NCI-H1105 (cell line): ENCODE measurements at regions not wholly inside any gene's neighbourhood (a gene's known extent, or its start where the extent isn't known, plus 50 kb on each side); places are given as distances from the start of the nearest gene placed in this dataset.
"Not testable (repeated sequence)": the region's sequence is repeated elsewhere in the genome, so short reads cannot be mapped to it uniquely, and the experiment has no call there.

Experiments used
- DNase-seq: peaks from one replicate; lab custom pipeline; 2025; lab: John Stamatoyannopoulos, UW

DNA sequence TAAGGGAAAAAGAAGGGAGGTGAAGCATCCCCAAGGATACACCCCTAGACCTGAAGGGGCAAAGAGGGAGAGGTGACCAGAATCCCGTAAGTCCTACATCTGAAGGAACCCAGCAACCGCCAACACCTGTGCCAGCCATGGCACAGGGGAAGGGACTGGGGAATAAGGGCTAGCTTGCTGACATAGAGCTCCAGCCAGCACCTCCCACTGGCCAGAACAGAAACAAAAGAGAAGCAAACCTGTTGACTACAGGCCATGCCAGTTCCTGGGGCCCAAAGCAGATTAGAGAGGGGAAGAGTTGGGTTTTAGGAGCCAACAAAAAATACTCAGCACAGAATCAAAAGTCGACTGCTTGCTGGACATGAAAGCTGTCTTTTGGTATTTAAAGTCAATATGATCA lies 244.6 kb downstream of the SUCLG1 start:
- DNase-seq, result no peak

DNA sequence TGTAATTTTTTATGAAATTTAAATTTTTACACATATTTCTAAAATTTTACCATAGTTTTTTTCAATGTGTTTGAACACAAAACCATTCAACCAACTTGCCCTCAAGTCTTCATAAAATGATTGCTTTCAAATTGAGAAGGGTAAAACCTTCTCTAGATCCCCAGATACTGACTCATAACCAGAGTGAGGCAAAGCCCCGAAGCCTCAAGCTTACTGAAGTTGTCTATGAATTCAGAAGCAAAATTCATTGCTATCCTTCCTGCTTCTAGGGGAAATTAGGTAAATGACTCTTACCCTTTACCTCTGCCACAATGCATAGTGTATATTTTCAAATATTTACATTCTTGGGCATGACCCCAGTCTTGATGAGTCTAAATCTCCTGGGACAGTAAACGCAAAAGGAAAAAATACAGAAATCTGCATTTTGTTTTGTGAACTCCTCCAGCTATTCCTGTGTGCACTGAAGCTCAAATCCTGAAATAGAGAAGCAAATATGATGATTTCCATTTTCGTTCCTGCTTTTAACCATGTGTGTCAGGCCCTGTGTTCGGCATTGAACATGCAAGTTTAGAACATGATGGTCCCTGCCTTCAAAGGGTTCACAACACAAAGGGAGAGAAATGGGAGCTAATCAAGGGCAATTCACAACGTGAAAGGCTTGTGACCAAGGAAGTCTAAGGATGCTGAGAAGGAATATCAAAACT lies 246.3 kb downstream of the SUCLG1 start:
- no peak for DNase-seq

DNA sequence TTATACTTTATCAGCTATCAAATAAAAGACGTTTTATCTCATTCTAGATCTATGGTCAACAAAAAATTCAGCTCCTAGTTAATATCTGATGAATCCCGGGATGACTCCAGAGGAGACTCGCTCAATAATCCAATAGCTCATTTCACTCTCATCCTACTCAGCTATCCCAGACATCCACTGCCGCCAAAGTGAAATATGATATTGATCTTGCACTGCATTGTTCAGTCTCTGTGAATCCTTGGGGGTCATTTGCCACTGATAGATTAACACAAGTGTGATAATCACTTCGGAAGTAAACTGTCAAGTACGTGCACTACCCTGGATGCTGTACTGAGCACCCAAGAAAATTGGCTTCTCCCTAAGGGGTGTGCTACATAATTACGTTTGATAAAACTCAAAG lies 249.1 kb downstream of the SUCLG1 start:
- no peak for DNase-seq

DNA sequence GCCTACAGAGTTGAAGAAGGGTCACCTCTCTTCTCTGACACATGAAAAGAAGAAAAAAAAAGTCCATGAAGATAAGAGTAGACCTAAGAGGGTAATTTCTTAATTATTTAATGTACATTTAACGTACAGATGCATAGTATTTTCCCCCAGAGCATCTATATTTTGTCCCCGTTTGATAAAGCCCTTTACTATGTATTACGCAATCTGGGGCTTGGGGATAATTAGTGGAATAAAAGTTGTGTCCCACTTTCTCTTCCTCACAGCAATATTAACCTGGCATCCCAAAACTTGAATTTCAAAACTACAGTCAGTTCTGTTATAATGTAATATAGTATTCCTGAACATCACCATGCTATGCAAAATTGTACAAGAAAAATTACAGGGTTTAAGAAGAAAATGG lies 254.1 kb downstream of the SUCLG1 start:
- no peak for DNase-seq

DNA sequence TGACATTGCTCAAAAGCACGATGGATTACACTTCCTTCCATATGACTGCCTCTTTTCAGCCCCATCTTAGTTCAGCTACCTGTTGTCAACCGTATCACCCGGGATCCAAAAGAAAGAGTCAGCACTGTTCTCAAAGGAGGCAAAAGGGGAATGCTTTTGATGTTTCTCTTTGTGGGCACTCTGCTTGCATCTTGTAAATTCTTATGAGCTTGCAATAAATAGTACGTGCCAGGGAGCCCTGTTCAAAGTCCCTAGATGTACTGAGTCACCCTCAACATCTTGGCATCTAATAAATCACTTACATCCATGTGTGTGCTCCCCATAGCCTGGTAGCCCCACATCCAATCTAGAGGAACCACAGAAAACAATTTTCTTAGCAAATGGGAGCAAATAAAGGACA lies 256.9 kb downstream of the SUCLG1 start:
- no peak for DNase-seq

DNA sequence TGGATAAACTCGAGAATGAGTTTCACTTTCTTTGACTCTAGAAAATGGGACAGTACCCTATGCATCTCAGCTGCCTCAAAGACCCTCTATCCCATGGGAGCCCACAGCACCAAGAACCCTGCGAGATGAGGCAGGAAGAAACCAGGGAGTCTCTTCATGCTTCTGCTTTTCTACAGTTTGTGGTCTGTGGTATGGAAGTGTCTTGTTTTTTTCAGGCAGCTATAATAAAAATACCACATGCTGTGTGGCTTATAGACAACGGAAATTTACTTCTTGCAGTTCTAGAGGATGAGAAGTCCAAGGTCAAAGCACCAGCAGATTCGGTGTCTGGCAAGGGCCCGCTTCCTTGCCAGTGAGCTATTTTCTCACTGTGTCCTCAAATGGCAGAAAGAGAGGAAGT lies 257.9 kb downstream of the SUCLG1 start:
- DNase-seq, result no peak

DNA sequence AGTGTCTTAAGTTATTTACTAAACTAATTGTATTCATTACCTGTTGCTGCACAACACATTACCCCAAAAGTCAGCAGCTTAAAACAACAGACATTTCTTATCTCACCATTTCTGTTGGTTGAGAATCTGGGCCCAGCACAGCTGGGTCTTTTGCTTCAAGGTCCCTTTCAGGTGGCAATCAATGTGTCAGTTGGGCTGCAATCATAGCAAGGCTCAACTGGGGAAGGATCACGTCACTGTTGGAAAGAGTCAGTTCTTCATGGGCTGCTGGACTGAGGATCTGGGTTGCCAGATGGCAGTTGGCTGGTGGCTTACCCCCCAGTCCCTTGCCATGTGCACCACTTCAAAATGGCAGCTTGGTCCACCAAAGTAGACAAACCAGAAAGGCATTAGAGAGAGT lies 261.2 kb downstream of the SUCLG1 start:
- no peak for DNase-seq

DNA sequence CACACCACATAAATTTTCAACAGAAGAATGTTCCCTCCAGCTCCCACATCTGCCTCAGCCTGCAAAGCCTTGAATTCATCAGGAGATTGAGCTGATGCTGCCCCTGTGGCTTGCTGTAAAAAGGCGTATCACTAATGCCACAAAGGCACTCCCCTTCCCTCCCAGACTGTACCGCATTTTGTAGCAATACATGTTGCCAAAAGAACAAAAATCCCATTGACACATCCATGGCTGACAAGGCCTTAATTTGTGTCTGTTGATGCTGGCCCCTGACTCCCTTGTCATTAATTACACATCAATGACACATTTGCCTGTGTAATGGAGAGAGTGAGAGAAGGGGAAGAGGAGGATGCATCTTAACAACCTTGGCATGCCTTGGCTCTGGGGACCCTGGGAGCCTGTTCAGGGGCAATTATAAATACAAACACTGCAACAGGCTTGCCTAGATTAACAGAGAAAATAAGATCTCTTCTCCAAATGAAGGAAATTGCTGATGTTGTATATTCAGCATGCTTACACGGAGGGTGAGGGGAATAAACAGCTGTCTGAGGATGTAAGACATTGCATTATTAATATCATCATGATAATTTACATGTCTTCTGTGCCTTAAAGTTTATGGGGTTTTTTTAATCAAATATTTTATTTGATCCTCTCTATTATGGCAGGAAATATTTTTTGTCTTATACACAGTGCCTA lies 264.0 kb downstream of the SUCLG1 start:
- DNase-seq, result no peak

DNA sequence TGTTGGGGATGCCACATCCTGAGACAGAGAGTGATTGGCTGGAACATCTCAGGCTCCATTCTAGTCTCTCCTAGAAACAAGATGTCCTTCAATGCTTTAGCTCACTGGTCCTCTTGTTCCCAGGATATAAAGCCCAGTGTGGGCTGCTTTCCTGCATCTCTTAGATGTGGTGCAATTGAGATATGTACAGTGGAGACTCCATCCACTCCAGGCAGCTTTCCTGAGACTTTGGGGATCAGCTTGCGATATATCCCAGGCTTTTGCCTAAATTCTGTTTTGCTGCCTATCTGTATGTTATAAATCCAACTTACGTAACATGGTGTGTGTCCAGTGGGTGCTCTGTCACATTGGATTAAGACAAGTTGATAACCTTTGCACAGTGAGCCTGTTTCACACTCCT lies 264.9 kb downstream of the SUCLG1 start:
- no peak for DNase-seq

DNA sequence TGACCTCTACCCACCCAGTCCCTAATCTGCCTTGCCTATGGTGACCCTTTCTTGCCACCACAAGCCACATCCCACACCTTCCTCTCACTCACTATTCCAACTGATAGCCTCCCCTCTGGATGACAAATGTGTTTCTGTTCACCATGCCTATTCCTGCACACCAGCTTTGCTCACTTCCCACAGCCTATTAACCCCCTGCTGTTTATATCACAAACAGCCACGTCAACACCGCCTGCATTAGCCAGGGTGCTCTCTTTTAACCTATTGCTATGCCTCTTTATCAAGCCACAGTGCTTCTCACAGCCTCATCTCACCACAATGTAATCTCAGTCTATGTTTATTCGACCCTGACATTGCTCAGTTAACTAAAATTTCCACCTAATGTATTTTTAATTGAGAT lies 271.8 kb downstream of the SUCLG1 start:
- DNase-seq, result no peak

DNA sequence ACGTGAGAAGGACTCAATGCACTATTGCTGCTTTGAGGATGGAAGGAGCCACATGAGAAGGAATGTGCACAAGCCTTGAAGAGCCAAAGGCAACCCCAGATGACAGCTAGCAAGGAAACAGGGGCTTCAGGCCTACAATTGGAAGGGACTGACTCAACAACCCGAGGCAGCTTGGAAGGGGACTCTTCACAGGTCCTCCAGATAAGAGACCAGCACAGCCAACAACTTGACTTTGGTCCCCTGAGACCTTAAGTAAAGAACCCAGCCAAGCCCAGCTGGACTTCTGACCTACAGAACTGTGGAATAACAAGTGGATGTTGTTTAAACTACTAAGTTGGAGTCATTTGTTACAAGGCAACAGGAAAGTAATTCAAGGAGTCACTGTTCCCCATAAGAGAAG lies 277.2 kb downstream of the SUCLG1 start:
- DNase-seq, result no peak

DNA sequence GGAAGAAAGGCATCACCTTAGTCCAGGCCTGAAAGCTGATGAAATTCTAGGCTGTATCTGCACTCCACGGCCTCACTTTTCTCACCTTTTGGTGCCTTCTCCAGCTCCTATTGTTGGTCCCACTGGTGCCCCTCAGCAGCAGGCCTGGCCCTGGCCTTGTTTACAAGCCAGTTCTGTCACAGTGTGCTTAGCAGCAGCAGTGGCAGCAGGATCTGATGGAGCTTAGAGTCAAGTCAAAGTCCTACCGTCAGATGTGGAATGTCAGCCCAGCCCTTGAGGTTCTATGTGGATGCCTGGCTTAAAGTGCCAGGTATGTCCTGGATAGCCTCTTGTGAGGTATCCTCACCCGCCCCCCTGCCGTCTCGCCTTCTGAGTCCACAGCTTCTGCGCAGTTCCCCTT lies 281.3 kb downstream of the SUCLG1 start:
- no peak for DNase-seq

DNA sequence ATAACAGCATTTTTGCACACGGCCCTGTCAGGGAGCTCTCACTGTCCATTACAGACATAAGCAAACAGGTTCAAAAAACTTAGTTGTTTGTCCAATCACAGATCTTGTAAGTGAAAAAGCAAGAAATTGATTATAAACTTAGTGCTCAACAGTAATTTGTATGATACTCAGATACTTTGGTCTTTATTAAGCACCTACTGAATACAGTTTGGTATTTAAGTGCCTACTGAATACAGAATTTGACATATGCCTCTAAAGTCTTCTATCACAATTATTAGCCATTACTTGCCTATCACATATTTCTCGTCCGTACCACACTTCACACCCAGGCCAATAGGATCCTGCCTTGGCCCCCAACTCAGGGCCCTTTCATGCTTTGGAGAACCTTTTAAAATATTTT lies 283.1 kb downstream of the SUCLG1 start:
- no peak for DNase-seq

DNA sequence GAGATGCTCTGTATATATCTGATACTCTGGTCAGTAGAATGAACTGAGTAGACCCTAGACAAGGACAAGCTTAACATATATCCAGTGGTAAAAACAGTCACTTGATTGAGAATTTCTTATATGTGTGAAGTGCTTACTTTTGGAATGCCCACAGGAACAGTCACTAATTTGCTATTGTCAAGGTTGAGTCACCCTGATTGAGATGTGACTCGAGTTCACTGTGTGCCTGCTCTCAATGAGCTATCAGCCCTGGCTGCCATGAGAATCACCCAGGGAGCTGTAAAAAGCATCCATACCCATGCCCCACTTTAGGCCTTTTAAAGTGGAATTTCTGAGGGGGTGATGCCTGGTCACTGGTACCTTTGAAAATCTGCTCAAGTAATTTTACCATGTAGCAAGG lies 283.7 kb downstream of the SUCLG1 start:
- no peak for DNase-seq

DNA sequence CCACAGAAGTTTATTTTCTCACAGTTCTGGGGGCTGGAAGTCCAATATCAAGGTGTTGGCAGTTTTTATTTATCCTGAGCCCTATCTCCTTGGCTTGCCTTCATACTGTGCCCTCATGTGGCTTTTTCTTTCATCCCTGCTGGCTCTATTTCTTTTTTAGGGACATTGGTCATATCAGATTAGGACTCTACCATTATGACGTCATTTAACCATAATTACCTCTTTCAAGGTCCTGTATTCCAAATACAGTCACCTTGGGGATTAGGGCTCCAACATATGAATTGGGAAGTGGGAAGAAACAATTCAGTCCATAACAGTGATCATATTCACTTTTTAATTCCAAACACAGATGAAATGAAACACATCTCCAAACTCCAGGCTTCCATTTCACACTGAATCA lies 286.0 kb downstream of the SUCLG1 start:
- no peak for DNase-seq

DNA sequence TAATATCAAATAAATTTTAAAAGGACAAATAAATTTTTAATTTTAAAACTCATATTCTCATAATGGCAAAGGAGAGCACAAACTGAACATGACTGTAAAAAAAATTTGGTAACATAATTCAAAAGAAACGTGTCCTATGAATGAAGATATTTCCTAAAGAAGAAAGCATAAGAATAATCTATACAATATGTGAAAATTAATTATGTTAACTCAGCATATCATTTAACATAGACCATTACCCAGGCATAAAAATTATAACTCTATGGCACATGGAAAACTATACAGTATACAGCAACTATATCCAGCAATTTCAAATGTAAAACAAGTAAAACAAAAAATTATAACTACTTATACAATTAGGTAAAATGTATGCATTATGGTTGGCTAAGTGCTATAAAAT lies 288.1 kb downstream of the SUCLG1 start:
- DNase-seq, result no peak

DNA sequence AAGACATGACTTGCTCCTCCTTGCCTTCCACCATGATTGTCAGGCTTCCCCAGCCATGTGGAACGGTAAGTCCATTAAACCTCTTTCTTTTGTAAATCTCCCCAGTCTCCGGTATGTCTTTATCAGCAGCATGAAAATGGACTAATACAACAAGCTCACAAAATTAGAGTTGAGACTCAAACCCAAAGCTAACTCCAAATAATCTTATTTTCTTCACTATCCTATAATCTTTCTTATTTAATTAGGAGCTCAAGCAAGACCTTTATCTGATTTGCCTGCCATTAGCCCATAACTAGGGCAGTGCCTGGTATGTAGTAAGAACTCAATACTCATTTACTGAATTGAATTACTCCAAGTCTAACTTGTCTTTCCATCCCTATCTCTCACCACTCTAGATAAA lies 289.2 kb downstream of the SUCLG1 start:
- no peak for DNase-seq

DNA sequence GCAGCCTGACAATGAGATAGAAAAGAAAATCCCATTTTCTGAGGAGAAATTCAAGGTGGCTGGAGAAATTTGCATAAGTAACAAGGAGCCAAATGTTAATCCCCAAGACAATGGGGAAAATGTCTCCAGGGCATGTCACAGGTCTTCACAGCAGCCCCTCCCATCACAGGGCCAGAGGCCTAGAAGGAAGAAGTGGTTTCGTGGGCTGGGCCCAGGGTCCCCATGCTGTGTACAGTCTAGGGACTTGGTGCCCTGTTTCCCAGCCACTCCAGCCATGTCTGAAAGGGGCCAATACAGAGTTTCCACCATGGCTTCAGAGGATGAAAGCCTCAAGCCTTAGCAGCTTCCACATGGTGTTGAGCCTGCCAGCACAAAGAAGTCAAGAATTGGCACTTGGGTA lies 290.5 kb downstream of the SUCLG1 start:
- DNase-seq, result not testable (repeated sequence)

DNA sequence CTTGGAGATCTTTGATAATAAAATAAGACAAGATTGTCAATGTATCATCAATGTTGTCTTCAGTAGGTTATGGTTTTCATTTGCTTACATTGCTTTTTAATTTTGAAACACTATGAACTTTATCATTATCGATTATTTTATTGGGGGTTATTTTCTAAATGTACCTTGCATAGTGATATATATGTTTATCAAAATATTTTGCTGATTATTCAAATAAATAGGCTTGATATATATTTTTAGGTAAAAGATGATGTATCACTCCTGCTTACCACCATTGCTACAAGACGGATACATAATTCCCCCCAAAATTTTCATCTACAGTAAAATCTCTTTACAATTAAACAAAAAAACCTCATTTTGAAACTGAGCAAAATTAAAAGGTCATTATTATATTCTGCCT lies 293.8 kb downstream of the SUCLG1 start:
- DNase-seq, result no peak

DNA sequence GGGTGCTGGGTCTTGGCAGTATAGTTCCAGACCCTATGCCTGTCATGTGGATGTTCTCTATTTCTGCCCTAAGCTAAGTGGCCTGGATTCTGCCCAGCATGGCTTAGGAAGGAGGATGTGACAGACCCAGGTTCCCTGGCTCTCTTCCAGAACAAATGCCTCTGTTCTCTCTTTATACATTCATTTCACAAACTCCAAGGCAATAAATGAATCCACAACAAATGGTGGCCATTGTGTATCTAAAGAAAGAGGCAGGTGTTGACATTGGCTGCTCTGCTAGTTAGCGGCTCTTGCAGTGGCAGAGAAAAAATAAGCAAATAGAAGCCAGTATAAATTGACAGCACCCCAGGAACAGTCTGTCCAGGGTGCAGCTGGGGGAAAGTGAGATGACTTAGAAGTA lies 298.6 kb downstream of the SUCLG1 start:
- no peak for DNase-seq

DNA sequence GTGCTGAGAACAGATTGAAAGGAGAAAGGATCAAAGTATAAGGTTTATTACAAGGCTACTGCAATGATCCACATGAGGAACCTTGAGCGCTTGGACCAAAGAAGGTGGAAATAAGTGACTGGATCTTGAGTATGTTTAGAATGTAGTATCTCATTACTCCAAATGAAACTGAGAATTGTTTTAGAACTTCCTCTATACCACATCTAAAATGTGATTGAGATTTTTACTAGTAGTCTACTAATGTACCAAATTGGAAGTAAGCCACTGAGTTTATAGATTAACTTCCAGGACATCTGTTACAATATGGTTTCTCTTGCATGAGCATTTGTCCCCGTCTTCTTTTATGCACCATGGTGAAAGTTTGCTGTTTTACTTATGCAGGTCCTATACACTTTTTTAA lies 300.5 kb downstream of the SUCLG1 start:
- DNase-seq, result no peak

DNA sequence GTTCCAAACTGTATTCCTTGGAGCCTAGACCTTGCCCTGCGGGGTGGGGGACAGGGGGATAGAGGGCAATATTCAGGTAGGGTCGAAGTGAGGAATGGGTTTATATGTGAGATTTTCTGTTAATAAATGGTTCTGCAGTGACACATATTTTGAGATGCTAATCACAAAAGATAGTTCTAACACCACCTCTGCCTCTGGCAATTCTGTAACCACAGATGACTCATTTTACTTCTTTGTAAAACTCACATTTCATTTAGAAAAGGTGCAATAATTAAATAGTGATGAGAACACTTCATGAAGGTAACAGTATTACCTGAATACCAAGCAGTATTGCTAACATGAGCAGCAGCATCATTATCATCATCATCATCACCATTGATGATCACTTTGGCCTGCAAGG lies 306.6 kb downstream of the SUCLG1 start:
- no peak for DNase-seq

DNA sequence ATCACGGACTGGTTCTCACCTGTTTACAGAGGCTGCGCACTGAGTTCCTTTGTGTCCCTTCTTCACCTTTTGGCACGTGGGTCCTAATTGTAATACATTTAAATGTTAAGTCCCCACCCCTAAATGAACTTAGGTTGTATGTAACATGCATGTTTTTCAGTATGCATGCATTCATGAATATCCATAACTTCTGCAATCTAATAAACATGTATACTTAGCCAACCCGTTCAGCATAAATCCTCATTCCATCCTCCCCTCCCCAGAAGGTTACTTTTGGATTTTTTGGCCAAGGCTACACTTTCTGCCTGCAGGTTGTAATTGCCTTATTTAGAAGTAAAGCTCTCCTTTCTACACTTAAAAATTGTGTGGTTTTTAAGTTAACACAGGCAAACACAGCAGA lies 314.7 kb downstream of the SUCLG1 start:
- DNase-seq, result no peak

DNA sequence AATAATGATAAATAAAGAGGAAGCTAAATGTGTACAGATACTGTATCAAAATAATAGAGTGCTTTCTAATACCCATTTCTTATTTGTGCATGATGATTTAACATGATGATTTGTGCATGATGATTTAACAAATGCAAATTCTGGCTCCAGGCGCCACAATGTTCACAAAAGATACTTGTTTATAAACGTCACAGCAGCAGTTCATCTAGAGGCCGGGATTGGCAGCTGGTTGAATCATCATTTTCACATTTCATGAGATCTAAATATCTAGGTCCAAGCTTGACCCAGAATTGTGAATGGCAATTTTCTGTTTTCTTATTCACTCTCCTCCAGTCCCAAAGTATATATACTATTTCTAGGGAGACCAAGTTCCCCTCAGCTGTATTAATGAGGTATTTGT lies 322.0 kb downstream of the SUCLG1 start:
- DNase-seq, result no peak
